ENCODE measurements at regions not wholly inside any gene's neighbourhood (a gene's known extent, or its start where the extent isn't known, plus 50 kb on each side); places are given as distances from the start of the nearest gene placed in this dataset.

GRCh38 chr3:125645616-125646015 is 50.3 kb upstream of the OSBPL11 start:
- Histone ChIP-seq H3K36me3 (ENCODE audit: control insufficient read depth, insufficient read depth, low read length) (no peaks in the 10 kb centered on the region), H3K27ac (ENCODE audit: low read length) (no peak overlapping the region), H3K4me3 (ENCODE audit: low read length) (no peak overlapping the region), H3K9me3 (ENCODE audit: control insufficient read depth, insufficient read depth, low read length) (no peaks in the 10 kb centered on the region), H3K27me3 (ENCODE audit: control insufficient read depth, insufficient read depth, low read length) (no peaks in the 10 kb centered on the region), H3K4me1 (ENCODE audit: control insufficient read depth, insufficient read depth, low read length) (no peaks in the 10 kb centered on the region)
- peaks cover 0 to 6% of the 10 kb centered on the region in 2 donors for H3K4me1 Mint-ChIP-seq
- no peak overlapping the region for H3K4me3 Mint-ChIP-seq
- H3K27me3 Mint-ChIP-seq (ENCODE audit: low read depth in 2 of 2), result no peaks in the 10 kb centered on the region
- no peak overlapping the region for H3K27ac Mint-ChIP-seq
- WGBS (ENCODE audit: insufficient coverage), result 93% methylated on average over 2 of the region's 2 CpGs
- ATAC-seq (no peak), DNase-seq (no peak)
- H3K9me3 Mint-ChIP-seq, result no peaks in the 10 kb centered on the region
- no peaks in the 10 kb centered on the region for H3K36me3 Mint-ChIP-seq
- intact Hi-C loops (cut with micrococcal nuclease), result no loop called here
- TF ChIP-seq, protein P1, sequence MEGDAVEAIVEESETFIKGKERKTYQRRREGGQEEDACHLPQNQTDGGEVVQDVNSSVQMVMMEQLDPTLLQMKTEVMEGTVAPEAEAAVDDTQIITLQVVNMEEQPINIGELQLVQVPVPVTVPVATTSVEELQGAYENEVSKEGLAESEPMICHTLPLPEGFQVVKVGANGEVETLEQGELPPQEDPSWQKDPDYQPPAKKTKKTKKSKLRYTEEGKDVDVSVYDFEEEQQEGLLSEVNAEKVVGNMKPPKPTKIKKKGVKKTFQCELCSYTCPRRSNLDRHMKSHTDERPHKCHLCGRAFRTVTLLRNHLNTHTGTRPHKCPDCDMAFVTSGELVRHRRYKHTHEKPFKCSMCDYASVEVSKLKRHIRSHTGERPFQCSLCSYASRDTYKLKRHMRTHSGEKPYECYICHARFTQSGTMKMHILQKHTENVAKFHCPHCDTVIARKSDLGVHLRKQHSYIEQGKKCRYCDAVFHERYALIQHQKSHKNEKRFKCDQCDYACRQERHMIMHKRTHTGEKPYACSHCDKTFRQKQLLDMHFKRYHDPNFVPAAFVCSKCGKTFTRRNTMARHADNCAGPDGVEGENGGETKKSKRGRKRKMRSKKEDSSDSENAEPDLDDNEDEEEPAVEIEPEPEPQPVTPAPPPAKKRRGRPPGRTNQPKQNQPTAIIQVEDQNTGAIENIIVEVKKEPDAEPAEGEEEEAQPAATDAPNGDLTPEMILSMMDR (IDR thresholded peaks at IDR 0.05), result no peak

DNA sequence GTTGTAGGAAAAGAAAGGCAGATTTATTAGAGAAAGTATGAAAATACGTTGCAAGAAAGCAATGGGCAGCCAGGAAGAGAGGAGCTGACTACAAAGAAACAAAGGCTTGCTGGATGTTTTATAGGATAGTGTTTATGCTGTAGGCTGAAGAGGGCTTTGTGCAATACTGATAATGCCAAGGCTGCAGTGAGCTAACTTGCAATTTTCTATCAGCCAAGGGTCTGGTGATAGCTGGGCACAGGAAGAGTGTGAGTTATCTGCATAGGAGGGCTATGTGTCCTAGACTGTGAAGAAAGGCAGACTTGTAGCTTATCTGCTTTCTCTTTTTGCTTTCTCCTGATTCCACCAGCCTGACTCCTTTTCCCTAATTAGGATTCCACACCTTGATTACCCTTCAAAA is 51.3 kb upstream of the OSBPL11 start:
- Histone ChIP-seq H3K4me3 (ENCODE audit: low read length) (no peak overlapping the region), H3K9me3 (ENCODE audit: control insufficient read depth, insufficient read depth, low read length) (no peaks in the 10 kb centered on the region), H3K27me3 (ENCODE audit: control insufficient read depth, insufficient read depth, low read length) (no peaks in the 10 kb centered on the region), H3K36me3 (ENCODE audit: control insufficient read depth, insufficient read depth, low read length) (no peaks in the 10 kb centered on the region), H3K27ac (ENCODE audit: low read length) (no peak overlapping the region), H3K4me1 (ENCODE audit: control insufficient read depth, insufficient read depth, low read length) (no peaks in the 10 kb centered on the region)
- DNase-seq (no peak), ATAC-seq (no peak)
- TF ChIP-seq, protein P1 (IDR thresholded peaks at IDR 0.05), result no peak
- Mint-ChIP-seq H3K27ac (no peak overlapping the region), H3K9me3 (no peaks in the 10 kb centered on the region), H3K4me3 (no peak overlapping the region), H3K27me3 (ENCODE audit: low read depth in 2 of 2) (no peaks in the 10 kb centered on the region), H3K36me3 (no peaks in the 10 kb centered on the region), H3K4me1 (peaks cover 0 to 6% of the 10 kb centered on the region in 2 donors)
- 77% methylated on average over 1 of the region's 1 CpG for WGBS (ENCODE audit: insufficient coverage)
- intact Hi-C loops (cut with micrococcal nuclease), result no loop called here

DNA sequence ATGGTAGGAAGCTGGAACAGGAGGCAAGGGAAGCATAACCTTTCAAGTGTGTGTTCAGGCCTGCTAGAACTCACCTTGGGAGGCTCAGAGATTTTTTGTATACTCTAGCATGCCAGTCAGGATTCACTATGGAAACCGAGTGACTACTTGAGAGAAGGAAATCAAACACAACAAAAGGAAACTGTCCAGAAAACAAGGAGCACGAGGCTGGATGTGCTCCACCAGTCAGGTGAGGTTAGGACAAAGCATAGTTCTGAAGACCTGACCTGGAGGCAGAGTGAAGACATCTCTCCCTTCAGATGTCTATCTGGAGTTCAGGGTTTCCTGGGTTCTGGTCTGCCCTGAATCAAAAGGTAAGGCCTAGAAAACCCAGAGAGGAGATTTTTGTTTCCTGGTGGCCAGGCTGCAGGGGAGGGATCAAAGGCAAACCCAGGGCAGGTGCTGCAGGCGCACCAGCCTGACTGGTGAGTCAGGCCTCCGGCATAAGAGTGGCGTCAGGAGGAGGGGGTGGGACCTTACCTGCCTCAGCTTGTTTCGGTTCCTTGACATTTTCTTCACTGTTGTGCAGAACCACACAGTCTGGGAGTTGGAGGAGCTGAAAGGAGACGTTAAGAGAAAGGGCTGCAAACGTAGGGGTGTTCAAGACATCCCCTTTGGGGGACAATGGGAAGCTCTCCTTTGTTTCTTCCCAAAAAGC is 52.2 kb upstream of the OSBPL11 start:
- ATAC-seq (no peak), DNase-seq (no peak)
- Mint-ChIP-seq H3K4me1 (peaks cover 0 to 6% of the 10 kb centered on the region in 2 donors), H3K36me3 (no peaks in the 10 kb centered on the region), H3K9me3 (no peaks in the 10 kb centered on the region), H3K27me3 (ENCODE audit: low read depth in 2 of 2) (no peaks in the 10 kb centered on the region), H3K4me3 (no peak overlapping the region), H3K27ac (peak overlapping the region in 1 of 2 donors; percentile 58)
- TF ChIP-seq, protein P1 (IDR thresholded peaks at IDR 0.05), result no peak
- H3K4me1 ChIP-seq (ENCODE audit: control insufficient read depth, insufficient read depth, low read length), result no peaks in the 10 kb centered on the region
- no peak overlapping the region for H3K4me3 ChIP-seq (ENCODE audit: low read length)
- no peaks in the 10 kb centered on the region for H3K36me3 ChIP-seq (ENCODE audit: control insufficient read depth, insufficient read depth, low read length)
- WGBS (ENCODE audit: insufficient coverage), result 67% methylated on average over 8 of the region's 8 CpGs
- no peaks in the 10 kb centered on the region for H3K9me3 ChIP-seq (ENCODE audit: control insufficient read depth, insufficient read depth, low read length)
- H3K27ac ChIP-seq (ENCODE audit: low read length), result no peak overlapping the region
- H3K27me3 ChIP-seq (ENCODE audit: control insufficient read depth, insufficient read depth, low read length), result no peaks in the 10 kb centered on the region
- intact Hi-C loops (cut with micrococcal nuclease), result no loop called here

GRCh38 chr3:125651244-125651643 is 55.9 kb upstream of the OSBPL11 start:
- Mint-ChIP-seq H3K9me3 (no peaks in the 10 kb centered on the region), H3K27me3 (ENCODE audit: low read depth in 2 of 2) (no peaks in the 10 kb centered on the region), H3K4me3 (no peak overlapping the region), H3K27ac (no peak overlapping the region), H3K36me3 (no peaks in the 10 kb centered on the region), H3K4me1 (peaks cover 0 to 6% of the 10 kb centered on the region in 2 donors)
- Histone ChIP-seq H3K27ac (ENCODE audit: low read length) (no peak overlapping the region), H3K36me3 (ENCODE audit: control insufficient read depth, insufficient read depth, low read length) (no peaks in the 10 kb centered on the region), H3K27me3 (ENCODE audit: control insufficient read depth, insufficient read depth, low read length) (no peaks in the 10 kb centered on the region), H3K4me1 (ENCODE audit: control insufficient read depth, insufficient read depth, low read length) (no peaks in the 10 kb centered on the region), H3K4me3 (ENCODE audit: low read length) (no peak overlapping the region), H3K9me3 (ENCODE audit: control insufficient read depth, insufficient read depth, low read length) (no peaks in the 10 kb centered on the region)
- ATAC-seq (no peak), DNase-seq (no peak)
- intact Hi-C loops (cut with micrococcal nuclease), result no loop called here
- TF ChIP-seq, protein P1 (IDR thresholded peaks at IDR 0.05), result no peak
- 94% methylated on average over 5 of the region's 5 CpGs for WGBS (ENCODE audit: insufficient coverage)

All from natural killer cell (primary cell).